ENCODE measurements at regions not wholly inside any gene's neighbourhood (a gene's known extent, or its start where the extent isn't known, plus 50 kb on each side); places are given as distances from the start of the nearest gene placed in this dataset.

- no peak overlapping the region for H3K27ac ChIP-seq
- H3K27me3 ChIP-seq: no peaks in the 10 kb centered on the region
- no peaks in the 10 kb centered on the region for H3K9me3 ChIP-seq
- intact Hi-C loops (cut with DNase I): no loop called here
- no peaks in the 10 kb centered on the region for H3K36me3 ChIP-seq
- DNase-seq (no peak), ATAC-seq (peak; percentile 45)
- no peak overlapping the region for H3K4me3 ChIP-seq
- H3K4me1 ChIP-seq: no peaks in the 10 kb centered on the region
- TF ChIP-seq CTCF (IDR thresholded peaks at IDR 0.05): no peak
These were observed 127.5 kb downstream of the CD8B2 start for GRCh38 chr2:106614511-106615291.

GRCh38 chr2:106618614-106619013 lies 131.4 kb downstream of the CD8B2 start:
- no peak for DNase-seq
- ATAC-seq: no peak
- intact Hi-C loops (cut with DNase I): no loop called here

GRCh38 chr2:106623456-106623855 lies 136.3 kb downstream of the CD8B2 start:
- intact Hi-C loops (cut with DNase I): no loop called here
- no peak overlapping the region for H3K27ac ChIP-seq
- no peak for TF ChIP-seq CTCF (IDR thresholded peaks at IDR 0.05)
- H3K4me1 ChIP-seq: no peaks in the 10 kb centered on the region
- no peaks in the 10 kb centered on the region for H3K9me3 ChIP-seq
- no peaks in the 10 kb centered on the region for H3K27me3 ChIP-seq
- no peak for DNase-seq
- no peaks in the 10 kb centered on the region for H3K36me3 ChIP-seq
- no peak for ATAC-seq
- no peak overlapping the region for H3K4me3 ChIP-seq

More at GRCh38 chr2:106618614-106619013, 131.4 kb downstream of the CD8B2 start:
- TF ChIP-seq CTCF (IDR thresholded peaks at IDR 0.05): no peak
- H3K4me1 ChIP-seq: no peaks in the 10 kb centered on the region
- H3K4me3 ChIP-seq: no peak overlapping the region
- H3K9me3 ChIP-seq: no peaks in the 10 kb centered on the region
- no peaks in the 10 kb centered on the region for H3K27me3 ChIP-seq
- H3K27ac ChIP-seq: no peak overlapping the region
- H3K36me3 ChIP-seq: no peaks in the 10 kb centered on the region

- H3K36me3 ChIP-seq: no peaks in the 10 kb centered on the region
- no peaks in the 10 kb centered on the region for H3K9me3 ChIP-seq
- TF ChIP-seq CTCF (IDR thresholded peaks at IDR 0.05): no peak
- no peak for ATAC-seq
- H3K27ac ChIP-seq: no peak overlapping the region
- H3K27me3 ChIP-seq: no peaks in the 10 kb centered on the region
- H3K4me3 ChIP-seq: no peak overlapping the region
- H3K4me1 ChIP-seq: no peaks in the 10 kb centered on the region
- intact Hi-C loops (cut with DNase I): no loop called here
- DNase-seq: no peak
These were observed 137.7 kb downstream of the CD8B2 start for GRCh38 chr2:106624787-106625380.

GRCh38 chr2:106628377-106628776 lies 141.2 kb downstream of the CD8B2 start:
- no peaks in the 10 kb centered on the region for H3K36me3 ChIP-seq
- TF ChIP-seq CTCF (IDR thresholded peaks at IDR 0.05): no peak
- H3K4me1 ChIP-seq: no peaks in the 10 kb centered on the region
- no peak overlapping the region for H3K27ac ChIP-seq
- H3K4me3 ChIP-seq: no peak overlapping the region
- no peaks in the 10 kb centered on the region for H3K27me3 ChIP-seq
- intact Hi-C loops (cut with DNase I): no loop called here
- DNase-seq (no peak), ATAC-seq (no peak)
- H3K9me3 ChIP-seq: no peaks in the 10 kb centered on the region
